ENCODE measurements at regions not wholly inside any gene's neighbourhood (a gene's known extent, or its start where the extent isn't known, plus 50 kb on each side); places are given as distances from the start of the nearest gene placed in this dataset.

DNA sequence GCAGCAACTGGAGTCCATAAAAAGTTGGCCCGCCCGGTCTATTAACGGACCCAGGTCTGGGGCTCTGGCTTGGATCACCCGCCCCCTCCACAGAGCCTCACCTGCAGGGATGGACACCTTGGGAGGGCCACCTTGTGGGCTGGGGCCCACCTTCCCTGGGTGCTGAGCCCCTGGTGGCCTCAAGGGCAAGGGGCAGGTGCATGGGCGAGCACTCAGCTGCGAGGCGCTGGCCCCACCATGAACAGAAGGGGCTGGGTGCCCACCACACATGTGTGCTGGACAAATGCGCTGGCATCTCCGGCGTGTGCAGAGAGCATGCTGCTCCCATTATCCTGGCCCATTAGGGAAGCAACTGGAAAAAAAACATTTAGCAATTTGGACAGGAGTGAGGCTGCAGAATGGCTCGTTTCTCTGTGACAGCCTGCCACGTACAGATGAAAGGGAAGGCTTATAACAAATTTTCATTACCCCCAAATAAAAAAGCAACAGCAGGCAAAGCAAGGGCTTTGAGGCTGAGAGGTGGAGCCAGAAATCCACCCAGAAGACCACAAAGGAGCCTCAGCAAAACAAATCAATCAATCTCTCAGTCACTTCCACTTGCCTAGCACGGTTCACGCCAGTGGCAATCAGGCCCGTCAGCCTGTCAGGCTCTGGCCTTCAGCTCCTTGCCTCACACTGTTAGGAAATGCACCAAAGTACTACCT is 253.1 kb upstream of the ZNF521 start:
- H3K4me1 Mint-ChIP-seq (ENCODE audit: unreplicated experiment): no peaks in the 10 kb centered on the region
- TF ChIP-seq, protein P1, sequence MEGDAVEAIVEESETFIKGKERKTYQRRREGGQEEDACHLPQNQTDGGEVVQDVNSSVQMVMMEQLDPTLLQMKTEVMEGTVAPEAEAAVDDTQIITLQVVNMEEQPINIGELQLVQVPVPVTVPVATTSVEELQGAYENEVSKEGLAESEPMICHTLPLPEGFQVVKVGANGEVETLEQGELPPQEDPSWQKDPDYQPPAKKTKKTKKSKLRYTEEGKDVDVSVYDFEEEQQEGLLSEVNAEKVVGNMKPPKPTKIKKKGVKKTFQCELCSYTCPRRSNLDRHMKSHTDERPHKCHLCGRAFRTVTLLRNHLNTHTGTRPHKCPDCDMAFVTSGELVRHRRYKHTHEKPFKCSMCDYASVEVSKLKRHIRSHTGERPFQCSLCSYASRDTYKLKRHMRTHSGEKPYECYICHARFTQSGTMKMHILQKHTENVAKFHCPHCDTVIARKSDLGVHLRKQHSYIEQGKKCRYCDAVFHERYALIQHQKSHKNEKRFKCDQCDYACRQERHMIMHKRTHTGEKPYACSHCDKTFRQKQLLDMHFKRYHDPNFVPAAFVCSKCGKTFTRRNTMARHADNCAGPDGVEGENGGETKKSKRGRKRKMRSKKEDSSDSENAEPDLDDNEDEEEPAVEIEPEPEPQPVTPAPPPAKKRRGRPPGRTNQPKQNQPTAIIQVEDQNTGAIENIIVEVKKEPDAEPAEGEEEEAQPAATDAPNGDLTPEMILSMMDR (IDR thresholded peaks at IDR 0.05): no peak
- H3K27ac Mint-ChIP-seq (ENCODE audit: unreplicated experiment): no peak overlapping the region
- H3K9me3 Mint-ChIP-seq (ENCODE audit: unreplicated experiment): no peaks in the 10 kb centered on the region
- DNase-seq (ENCODE audit: extremely low spot score, unreplicated experiment): no peak
- no peaks in the 10 kb centered on the region for H3K36me3 Mint-ChIP-seq (ENCODE audit: unreplicated experiment)
- peaks cover 15% of the 10 kb centered on the region for H3K27me3 Mint-ChIP-seq (ENCODE audit: unreplicated experiment)
- no peak overlapping the region for H3K4me3 Mint-ChIP-seq (ENCODE audit: unreplicated experiment)

GRCh38 chr18:25604196-25604893 is 252.4 kb upstream of the ZNF521 start:
- Mint-ChIP-seq H3K4me1 (ENCODE audit: unreplicated experiment) (no peaks in the 10 kb centered on the region), H3K36me3 (ENCODE audit: unreplicated experiment) (no peaks in the 10 kb centered on the region), H3K9me3 (ENCODE audit: unreplicated experiment) (no peaks in the 10 kb centered on the region), H3K27ac (ENCODE audit: unreplicated experiment) (no peak overlapping the region), H3K27me3 (ENCODE audit: unreplicated experiment) (peaks cover 18% of the 10 kb centered on the region), H3K4me3 (ENCODE audit: unreplicated experiment) (no peak overlapping the region)
- TF ChIP-seq, protein P1 (IDR thresholded peaks at IDR 0.05): no peak
- no peak for DNase-seq (ENCODE audit: extremely low spot score, unreplicated experiment)

GRCh38 chr18:25599443-25599842 is 247.5 kb upstream of the ZNF521 start:
- peaks cover 16% of the 10 kb centered on the region for H3K27me3 Mint-ChIP-seq (ENCODE audit: unreplicated experiment)
- H3K4me3 Mint-ChIP-seq (ENCODE audit: unreplicated experiment): no peak overlapping the region
- no peak overlapping the region for H3K27ac Mint-ChIP-seq (ENCODE audit: unreplicated experiment)
- H3K4me1 Mint-ChIP-seq (ENCODE audit: unreplicated experiment): no peaks in the 10 kb centered on the region
- DNase-seq (ENCODE audit: extremely low spot score, unreplicated experiment): no peak
- H3K36me3 Mint-ChIP-seq (ENCODE audit: unreplicated experiment): no peaks in the 10 kb centered on the region
- no peaks in the 10 kb centered on the region for H3K9me3 Mint-ChIP-seq (ENCODE audit: unreplicated experiment)
- TF ChIP-seq, protein P1 (IDR thresholded peaks at IDR 0.05): no peak

DNA sequence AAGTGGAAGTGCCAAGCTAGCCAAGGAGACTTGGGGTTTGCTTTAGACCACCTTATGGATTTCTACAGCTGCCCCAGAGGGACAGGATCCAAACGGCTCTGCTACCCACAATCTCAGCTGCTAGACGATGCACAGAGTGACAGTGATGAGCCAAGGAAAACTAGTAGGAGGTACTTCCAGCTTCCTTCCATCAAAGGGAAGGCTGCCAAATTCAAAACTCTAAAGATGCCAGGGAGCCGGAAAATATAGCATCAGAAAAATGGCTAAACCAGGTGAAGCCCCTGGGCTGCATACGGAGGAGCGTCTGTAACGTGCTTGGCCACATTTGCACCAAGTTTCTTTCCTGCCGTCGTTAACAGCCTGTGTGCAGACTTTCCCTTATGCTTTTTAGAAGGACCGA is 245.5 kb upstream of the ZNF521 start:
- no peaks in the 10 kb centered on the region for H3K9me3 Mint-ChIP-seq (ENCODE audit: unreplicated experiment)
- no peaks in the 10 kb centered on the region for H3K36me3 Mint-ChIP-seq (ENCODE audit: unreplicated experiment)
- H3K4me1 Mint-ChIP-seq (ENCODE audit: unreplicated experiment): no peaks in the 10 kb centered on the region
- DNase-seq (ENCODE audit: extremely low spot score, unreplicated experiment): no peak
- H3K4me3 Mint-ChIP-seq (ENCODE audit: unreplicated experiment): no peak overlapping the region
- H3K27me3 Mint-ChIP-seq (ENCODE audit: unreplicated experiment): peaks cover 20% of the 10 kb centered on the region
- H3K27ac Mint-ChIP-seq (ENCODE audit: unreplicated experiment): no peak overlapping the region
- TF ChIP-seq, protein P1 (IDR thresholded peaks at IDR 0.05): no peak

DNA sequence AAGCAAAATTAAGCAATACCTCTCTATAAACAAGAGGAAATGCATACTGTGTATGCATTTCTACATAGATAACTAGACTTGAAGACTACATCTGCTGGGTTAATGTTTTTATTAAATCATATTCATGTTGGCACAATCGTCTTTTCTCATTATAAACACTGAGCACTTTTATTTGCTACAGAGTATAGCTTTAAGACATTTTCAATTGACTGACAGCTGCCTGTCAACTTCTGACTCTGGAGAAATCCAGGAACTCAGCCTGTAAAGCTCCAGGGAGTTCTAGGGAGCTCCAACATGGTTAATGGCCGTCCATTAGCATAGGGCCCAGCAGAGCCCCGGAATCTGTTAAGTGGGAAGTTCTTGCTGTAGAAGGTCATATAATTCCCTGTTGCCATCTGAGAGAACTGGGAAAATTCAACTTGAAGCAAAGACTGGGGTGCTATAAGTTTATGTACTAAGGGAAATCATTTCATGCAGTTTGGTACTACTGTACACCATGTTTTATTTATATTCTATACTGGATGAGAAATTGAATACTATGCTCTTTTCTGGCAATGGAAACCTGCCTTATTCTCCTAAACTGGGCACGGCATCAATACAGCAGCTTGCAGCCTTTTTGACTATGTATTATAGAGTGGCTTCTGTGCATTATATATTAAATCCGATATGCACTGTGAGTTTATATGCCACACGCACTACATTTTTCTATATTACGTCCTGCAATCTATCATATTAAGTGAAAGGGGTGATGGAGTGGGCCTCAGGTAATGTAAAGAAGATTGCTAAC is 243.5 kb upstream of the ZNF521 start:
- Mint-ChIP-seq H3K27ac (ENCODE audit: unreplicated experiment) (no peak overlapping the region), H3K9me3 (ENCODE audit: unreplicated experiment) (no peaks in the 10 kb centered on the region)

More for the DNA sequence above, 243.5 kb upstream of the ZNF521 start:
- no peak for DNase-seq (ENCODE audit: extremely low spot score, unreplicated experiment)
- Mint-ChIP-seq H3K4me1 (ENCODE audit: unreplicated experiment) (no peaks in the 10 kb centered on the region), H3K27me3 (ENCODE audit: unreplicated experiment) (peaks cover 8% of the 10 kb centered on the region), H3K4me3 (ENCODE audit: unreplicated experiment) (no peak overlapping the region), H3K36me3 (ENCODE audit: unreplicated experiment) (no peaks in the 10 kb centered on the region)
- TF ChIP-seq, protein P1 (IDR thresholded peaks at IDR 0.05): no peak

All from osteocyte (in vitro differentiated cells).